ENCODE measurements at regions not wholly inside any gene's neighbourhood (a gene's known extent, or its start where the extent isn't known, plus 50 kb on each side); places are given as distances from the start of the nearest gene placed in this dataset.

GRCh38 chr4:128481752-128482480 is 194.3 kb upstream of the PGRMC2 start:
- H3K27me3 Mint-ChIP-seq: peaks cover 0 to 7% (median 5%) of the 10 kb centered on the region in 3 donors

DNA sequence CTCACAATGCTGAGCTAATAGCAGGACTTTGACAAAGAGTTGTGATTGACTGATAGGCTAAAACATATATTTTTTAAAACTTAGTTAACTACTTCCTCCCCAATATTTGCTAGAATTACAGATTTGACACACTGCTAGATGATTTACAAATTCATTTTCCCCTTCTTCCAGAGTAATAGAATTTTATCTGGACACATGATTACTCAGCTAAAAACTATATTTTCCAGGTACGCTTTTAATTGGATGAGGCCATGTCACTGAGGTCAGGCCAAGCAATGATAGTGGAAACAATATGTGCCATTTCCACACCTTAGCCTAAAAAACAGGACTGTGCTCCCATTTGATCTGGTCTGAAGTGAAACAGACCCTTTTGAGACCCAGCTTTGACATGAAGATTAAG is 193.3 kb upstream of the PGRMC2 start:
- ATAC-seq (ENCODE audit: low read depth in 2 of 2) (no peak), DNase-seq (no peak)
- H3K4me1 Mint-ChIP-seq: no peaks in the 10 kb centered on the region
- H3K27ac Mint-ChIP-seq: no peak overlapping the region
- peaks cover 0 to 5% of the 10 kb centered on the region in 2 donors for H3K36me3 Mint-ChIP-seq
- H3K9me3 Mint-ChIP-seq: peaks cover 0 to 10% (median 0%) of the 10 kb centered on the region in 7 donors
- H3K27me3 Mint-ChIP-seq: peaks cover 0 to 7% (median 5%) of the 10 kb centered on the region in 3 donors
- H3K4me3 Mint-ChIP-seq: no peak overlapping the region

More at GRCh38 chr4:128481752-128482480, 194.3 kb upstream of the PGRMC2 start:
- Mint-ChIP-seq H3K4me1 (no peaks in the 10 kb centered on the region), H3K9me3 (peaks cover 0 to 15% (median 3%) of the 10 kb centered on the region in 7 donors), H3K4me3 (no peak overlapping the region), H3K27ac (no peak overlapping the region), H3K36me3 (peaks cover 0 to 8% of the 10 kb centered on the region in 2 donors)
- no peak for DNase-seq
- no peak for ATAC-seq (ENCODE audit: low read depth in 2 of 2)

DNA sequence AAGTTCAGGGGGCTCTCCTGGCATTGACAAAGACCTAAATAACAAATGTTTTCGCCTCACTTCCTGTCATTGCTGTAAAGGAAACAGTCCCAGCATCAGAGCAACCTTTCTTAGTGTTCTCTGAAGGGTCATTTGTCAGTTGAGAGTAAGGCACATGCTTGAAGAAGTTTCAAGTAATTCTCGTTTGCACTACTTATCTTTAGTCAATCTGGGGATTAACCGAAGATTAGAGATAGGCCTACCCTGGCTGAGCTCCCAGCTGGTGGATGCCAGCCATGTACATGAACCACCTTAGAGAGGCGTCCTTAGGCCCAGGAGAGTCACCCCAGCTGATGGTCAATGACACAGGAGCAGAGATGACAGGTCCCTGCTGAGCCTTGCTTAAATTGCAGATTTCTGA is 189.9 kb upstream of the PGRMC2 start:
- peaks cover 0 to 8% of the 10 kb centered on the region in 2 donors for H3K36me3 Mint-ChIP-seq
- H3K27ac Mint-ChIP-seq: no peak overlapping the region
- H3K4me1 Mint-ChIP-seq: no peaks in the 10 kb centered on the region
- H3K27me3 Mint-ChIP-seq: no peaks in the 10 kb centered on the region
- DNase-seq (no peak), ATAC-seq (ENCODE audit: low read depth in 2 of 2) (no peak)
- no peak overlapping the region for H3K4me3 Mint-ChIP-seq
- peaks cover 0 to 5% (median 0%) of the 10 kb centered on the region in 7 donors for H3K9me3 Mint-ChIP-seq

GRCh38 chr4:128475597-128475996 is 188.0 kb upstream of the PGRMC2 start:
- ATAC-seq (ENCODE audit: low read depth in 2 of 2) (no peak), DNase-seq (no peak)
- no peaks in the 10 kb centered on the region for H3K27me3 Mint-ChIP-seq
- no peak overlapping the region for H3K4me3 Mint-ChIP-seq
- H3K9me3 Mint-ChIP-seq: peaks cover 0 to 5% (median 0%) of the 10 kb centered on the region in 7 donors
- H3K27ac Mint-ChIP-seq: peak overlapping the region in 2 of 6 donors; percentile 29 to 65
- H3K4me1 Mint-ChIP-seq: no peaks in the 10 kb centered on the region
- peaks cover 0 to 8% of the 10 kb centered on the region in 2 donors for H3K36me3 Mint-ChIP-seq

DNA sequence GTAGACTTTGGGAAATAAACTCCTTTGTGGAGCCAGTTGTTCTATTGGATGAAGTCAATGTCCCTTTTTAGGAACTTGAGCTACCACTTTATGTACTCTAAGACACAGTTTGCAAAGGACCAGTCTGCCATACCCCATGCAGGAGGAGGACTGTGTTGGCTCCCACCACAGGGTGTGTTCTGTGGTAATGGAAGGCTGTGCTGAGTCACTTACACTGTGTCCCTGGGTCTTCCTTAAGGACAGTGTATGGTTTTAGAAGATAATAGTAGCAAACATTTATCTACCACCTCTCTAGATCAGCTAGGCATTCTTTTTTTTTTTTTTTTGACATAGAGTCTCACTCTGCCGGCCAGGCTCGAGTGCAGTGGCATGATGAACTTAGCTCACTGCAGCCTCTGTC is 184.0 kb upstream of the PGRMC2 start:
- H3K4me1 Mint-ChIP-seq: no peaks in the 10 kb centered on the region
- no peaks in the 10 kb centered on the region for H3K27me3 Mint-ChIP-seq

GRCh38 chr4:128470492-128471053 is 183.0 kb upstream of the PGRMC2 start:
- H3K27me3 Mint-ChIP-seq: no peaks in the 10 kb centered on the region
- DNase-seq (no peak), ATAC-seq (ENCODE audit: low read depth in 2 of 2) (no peak)
- H3K9me3 Mint-ChIP-seq: peaks cover 0 to 5% (median 0%) of the 10 kb centered on the region in 7 donors
- H3K27ac Mint-ChIP-seq: no peak overlapping the region
- no peak overlapping the region for H3K4me3 Mint-ChIP-seq
- no peaks in the 10 kb centered on the region for H3K4me1 Mint-ChIP-seq
- H3K36me3 Mint-ChIP-seq: peaks cover 4 to 8% of the 10 kb centered on the region in 2 donors

More for the DNA sequence above, 184.0 kb upstream of the PGRMC2 start:
- Mint-ChIP-seq H3K27ac (no peak overlapping the region), H3K9me3 (peaks cover 0 to 5% (median 0%) of the 10 kb centered on the region in 7 donors), H3K4me3 (no peak overlapping the region), H3K36me3 (peaks cover 4 to 8% of the 10 kb centered on the region in 2 donors)
- ATAC-seq (ENCODE audit: low read depth in 2 of 2): no peak
- no peak for DNase-seq

DNA sequence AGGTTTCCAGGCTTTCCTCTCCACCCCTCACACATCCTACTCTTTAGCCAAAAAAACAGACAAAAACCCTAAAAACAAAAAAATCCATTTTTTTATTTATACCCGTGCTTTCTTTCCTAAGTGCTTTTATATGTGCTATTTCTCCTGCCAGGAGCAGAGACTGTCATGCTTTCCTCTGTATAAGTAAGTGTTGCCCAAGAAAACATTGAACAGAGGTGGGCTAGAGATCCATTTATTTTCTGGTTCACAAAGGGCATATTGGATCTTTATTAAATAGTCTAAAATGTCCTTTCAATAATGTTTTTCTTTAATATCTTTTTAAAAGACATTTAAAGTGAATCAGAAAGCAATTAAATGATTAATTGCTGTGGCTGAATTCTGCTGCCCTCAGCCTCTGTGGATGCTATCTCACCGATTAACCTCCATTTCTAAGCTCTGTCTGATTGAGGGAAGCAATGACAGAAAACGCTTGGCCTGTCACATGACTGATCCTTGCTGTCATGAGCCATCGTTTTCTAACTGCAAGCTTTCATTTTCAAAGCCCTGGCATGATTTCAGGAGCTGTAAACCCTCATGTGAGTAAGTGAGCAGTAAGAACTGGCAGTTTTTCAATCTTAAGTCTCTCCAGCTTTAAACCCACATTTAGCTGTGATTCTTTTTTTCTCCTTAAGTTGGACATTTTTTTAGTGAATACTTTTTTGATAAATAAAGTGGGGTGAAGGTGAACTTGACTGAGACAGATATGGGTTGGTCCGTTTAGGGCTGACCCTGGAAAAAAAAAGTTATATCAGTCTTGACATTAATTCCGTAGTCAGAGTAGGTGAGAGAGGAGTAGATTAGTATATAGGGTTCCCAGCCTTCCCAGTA is 180.7 kb upstream of the PGRMC2 start:
- Mint-ChIP-seq H3K4me1 (no peaks in the 10 kb centered on the region), H3K27me3 (no peaks in the 10 kb centered on the region), H3K36me3 (peaks cover 0 to 4% of the 10 kb centered on the region in 2 donors), H3K9me3 (no peaks in the 10 kb centered on the region), H3K27ac (peak overlapping the region in 1 of 6 donors; percentile 52), H3K4me3 (no peak overlapping the region)
- ATAC-seq (ENCODE audit: low read depth in 2 of 2) (no peak), DNase-seq (no peak)

DNA sequence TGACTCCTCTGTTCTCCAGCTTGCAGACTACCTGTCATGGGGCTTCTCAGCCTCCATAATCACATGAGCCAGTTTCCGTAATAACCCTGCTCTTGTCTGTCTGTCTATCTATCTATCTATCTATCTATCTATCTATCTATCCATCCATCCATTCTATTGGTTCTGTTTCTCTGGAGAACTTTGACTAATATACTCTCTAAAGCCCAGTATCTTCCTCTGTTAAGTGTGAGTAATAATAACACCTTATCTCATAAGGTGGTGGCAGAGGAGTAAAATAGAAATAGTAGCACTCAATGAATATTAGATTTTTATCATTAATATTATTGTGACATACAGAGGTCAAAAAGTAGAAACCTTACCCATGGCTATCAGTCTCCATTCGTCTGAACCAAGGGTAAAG is 177.9 kb upstream of the PGRMC2 start:
- ATAC-seq (ENCODE audit: low read depth in 2 of 2) (no peak), DNase-seq (no peak)
- Mint-ChIP-seq H3K27me3 (no peaks in the 10 kb centered on the region), H3K4me3 (no peak overlapping the region), H3K4me1 (no peaks in the 10 kb centered on the region), H3K36me3 (peaks cover 0 to 4% of the 10 kb centered on the region in 2 donors), H3K27ac (no peak overlapping the region), H3K9me3 (no peaks in the 10 kb centered on the region)

DNA sequence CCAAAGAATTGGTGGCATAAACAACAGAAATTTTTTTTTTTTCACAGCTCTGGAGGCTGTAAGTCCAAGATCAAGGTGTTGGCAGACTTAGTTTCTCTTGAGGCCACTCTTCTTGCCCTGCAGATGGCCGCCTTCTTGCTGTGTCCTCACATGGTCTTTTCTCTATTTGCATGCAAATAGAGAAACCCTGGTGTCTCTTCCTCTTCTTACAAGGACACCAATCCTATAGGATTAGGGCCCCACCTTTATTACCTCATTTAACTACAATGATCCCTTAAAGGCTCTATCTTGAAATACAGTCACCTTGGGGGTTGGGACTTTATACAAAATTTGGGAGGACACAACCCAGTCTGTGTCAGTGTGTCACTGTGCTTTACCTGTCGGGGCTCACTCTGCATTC is 175.4 kb upstream of the PGRMC2 start:
- Mint-ChIP-seq H3K4me1 (no peaks in the 10 kb centered on the region), H3K9me3 (no peaks in the 10 kb centered on the region), H3K27ac (no peak overlapping the region), H3K4me3 (no peak overlapping the region), H3K27me3 (no peaks in the 10 kb centered on the region), H3K36me3 (peaks cover 0 to 4% of the 10 kb centered on the region in 2 donors)
- DNase-seq: no peak
- ATAC-seq (ENCODE audit: low read depth in 2 of 2): no peak

GRCh38 chr4:128462103-128462783 is 174.6 kb upstream of the PGRMC2 start:
- Mint-ChIP-seq H3K4me3 (no peak overlapping the region), H3K4me1 (no peaks in the 10 kb centered on the region), H3K27me3 (no peaks in the 10 kb centered on the region), H3K36me3 (no peaks in the 10 kb centered on the region), H3K27ac (no peak overlapping the region), H3K9me3 (no peaks in the 10 kb centered on the region)
- ATAC-seq (ENCODE audit: low read depth in 2 of 2) (no peak), DNase-seq (no peak)

DNA sequence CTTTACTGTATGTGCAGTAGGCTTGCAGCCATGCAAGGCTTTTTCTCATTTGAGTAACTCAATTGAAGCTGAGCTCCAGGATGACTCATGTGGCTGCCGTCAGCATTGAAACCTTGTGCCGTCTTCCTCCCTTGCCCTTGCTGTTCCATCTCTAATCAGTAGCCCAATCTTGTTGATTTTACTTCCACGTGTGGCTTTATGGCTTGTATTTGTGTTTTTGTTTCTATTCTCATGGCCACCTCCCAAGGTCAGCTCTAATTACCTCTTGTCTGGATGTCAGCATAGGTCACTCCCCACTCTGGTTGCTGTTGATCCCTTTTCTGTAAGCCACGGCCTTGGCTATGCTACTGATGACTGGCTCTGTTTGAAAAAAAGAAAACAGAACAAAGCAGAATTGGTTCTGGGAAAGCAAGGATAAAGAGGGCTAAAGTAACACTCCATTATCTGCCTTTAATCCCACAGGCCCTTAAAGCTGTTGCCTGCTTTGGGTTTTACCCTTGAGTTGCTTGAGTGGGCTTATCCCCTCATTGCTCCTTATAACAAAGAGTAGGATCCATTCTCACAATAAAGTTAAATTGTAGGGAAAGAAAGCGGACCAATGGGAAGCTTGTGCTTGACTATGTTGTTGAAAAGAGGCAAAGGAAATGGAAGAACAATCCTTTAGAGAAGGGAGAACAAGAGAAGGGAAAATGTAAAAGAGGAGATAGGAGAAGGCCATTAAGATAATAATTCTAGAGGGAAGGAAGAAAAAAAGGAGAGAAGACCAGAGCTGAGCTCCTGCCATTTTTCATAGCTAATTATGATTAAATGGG is 173.9 kb upstream of the PGRMC2 start:
- no peak overlapping the region for H3K27ac Mint-ChIP-seq
- no peaks in the 10 kb centered on the region for H3K4me1 Mint-ChIP-seq
- no peaks in the 10 kb centered on the region for H3K9me3 Mint-ChIP-seq
- H3K27me3 Mint-ChIP-seq: no peaks in the 10 kb centered on the region
- no peak for DNase-seq
- no peaks in the 10 kb centered on the region for H3K36me3 Mint-ChIP-seq
- no peak for ATAC-seq (ENCODE audit: low read depth in 2 of 2)
- no peak overlapping the region for H3K4me3 Mint-ChIP-seq

- Mint-ChIP-seq H3K27me3 (peaks cover 0 to 7% (median 0%) of the 10 kb centered on the region in 3 donors), H3K9me3 (no peaks in the 10 kb centered on the region), H3K27ac (no peak overlapping the region), H3K4me1 (peaks cover 0 to 2% (median under 1%) of the 10 kb centered on the region in 3 donors), H3K4me3 (no peak overlapping the region), H3K36me3 (no peaks in the 10 kb centered on the region)
- no peak for ATAC-seq (ENCODE audit: low read depth in 2 of 2)
- no peak for DNase-seq
Measured at GRCh38 chr4:128459547-128459946, 171.9 kb upstream of the PGRMC2 start.
